AG08396 (cell line): ENCODE measurements at regions not wholly inside any gene's neighbourhood (a gene's known extent, or its start where the extent isn't known, plus 50 kb on each side); places are given as distances from the start of the nearest gene placed in this dataset.

Source experiments
- DNase-seq: peaks from one replicate; pipeline ENCODE4 v3.0.0; 2012; ENCODE audit warnings: low spot score, mixed read lengths

GRCh38 chr6:166009385-166010031, 158.1 kb downstream of the TBXT start:
- no peak for DNase-seq

DNA sequence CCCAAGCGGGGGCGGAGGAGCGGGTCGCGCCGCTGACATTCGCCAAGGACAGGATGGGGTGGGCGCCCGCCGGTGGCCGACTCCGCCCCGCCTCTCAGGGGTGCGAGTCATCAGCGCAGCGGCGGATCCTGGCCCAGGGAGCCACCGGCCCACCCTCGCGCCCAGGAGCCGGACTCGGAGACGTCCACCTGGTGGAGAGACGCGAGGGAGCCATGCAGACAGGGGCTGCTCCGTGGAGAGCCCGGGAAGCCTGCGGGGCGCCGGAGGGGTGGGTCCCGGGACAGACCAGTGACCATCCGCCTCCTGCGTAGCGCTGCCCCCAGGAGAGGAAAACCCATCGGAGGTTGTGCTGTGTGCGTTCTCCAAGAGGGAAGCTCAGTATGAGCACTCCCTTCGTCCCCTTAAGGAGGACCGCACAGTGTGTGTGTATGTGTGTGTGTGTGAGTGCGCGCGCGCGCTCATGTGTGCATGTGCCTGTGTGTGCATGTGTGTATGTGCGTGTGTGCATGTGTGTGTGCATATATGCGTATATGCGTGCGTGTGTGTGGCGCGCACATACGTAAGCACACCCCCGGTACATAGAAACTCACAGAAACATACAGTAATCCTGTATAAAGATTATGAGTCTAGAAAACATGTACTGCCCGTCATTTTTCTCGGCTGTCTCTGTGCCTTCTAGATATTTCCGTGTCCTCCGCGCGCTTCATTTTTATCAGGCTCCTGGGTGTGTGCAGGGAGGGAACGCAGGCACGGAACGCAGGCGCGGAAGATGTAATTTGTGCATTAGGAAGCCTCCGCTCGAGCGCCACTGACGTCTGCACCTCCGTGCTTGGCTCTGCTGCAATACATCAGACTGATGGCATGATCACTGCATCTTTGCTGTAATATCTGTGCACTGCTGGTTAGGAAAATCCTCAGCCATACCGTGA, 158.9 kb downstream of the TBXT start:
- DNase-seq, result peak; percentile 43

DNA sequence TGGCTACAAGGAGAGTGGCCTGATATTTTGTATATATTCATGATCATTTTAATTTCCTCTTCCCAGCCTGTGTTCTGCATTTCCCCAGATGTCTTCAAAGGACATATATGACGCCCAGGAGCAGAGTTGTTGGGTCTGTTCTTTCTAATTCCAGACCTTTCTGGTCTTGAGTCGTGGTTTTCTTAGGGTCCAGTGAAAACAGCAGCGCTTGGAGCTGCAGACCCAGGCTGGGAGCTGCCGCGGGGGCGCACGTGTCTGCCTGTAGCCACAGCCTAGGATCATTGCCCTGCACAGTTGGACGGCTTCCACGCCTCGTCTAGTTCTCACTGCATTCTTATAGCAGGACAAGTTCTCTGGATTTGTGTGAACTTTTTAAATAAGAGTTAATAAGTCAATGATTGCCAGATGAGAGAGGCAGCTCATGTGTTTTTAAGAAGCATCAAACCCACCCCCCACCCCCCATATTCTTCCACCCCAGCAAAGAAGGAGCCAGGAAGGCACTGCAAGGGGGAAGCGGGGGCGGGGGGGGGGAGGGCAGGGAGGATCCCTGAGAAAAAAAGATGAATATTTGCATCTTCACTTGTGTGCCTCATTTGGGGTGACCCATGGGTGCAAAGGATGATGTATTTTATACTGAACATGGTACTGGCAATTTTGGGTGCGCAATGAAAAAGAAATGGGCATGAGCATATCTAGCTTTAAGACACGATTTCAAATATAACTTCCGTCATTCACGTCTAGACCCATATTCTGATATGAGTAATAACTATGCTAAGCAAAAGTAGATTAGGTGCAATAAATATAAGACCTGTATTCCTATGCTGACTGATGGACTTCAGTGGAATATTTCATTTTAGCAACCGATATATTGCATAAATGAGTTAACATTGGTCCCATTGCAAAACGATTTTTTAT, 160.0 kb downstream of the TBXT start:
- peak; percentile 52 for DNase-seq

- no peak for DNase-seq
Measured at GRCh38 chr6:166006900-166007301, 160.8 kb downstream of the TBXT start.

DNA sequence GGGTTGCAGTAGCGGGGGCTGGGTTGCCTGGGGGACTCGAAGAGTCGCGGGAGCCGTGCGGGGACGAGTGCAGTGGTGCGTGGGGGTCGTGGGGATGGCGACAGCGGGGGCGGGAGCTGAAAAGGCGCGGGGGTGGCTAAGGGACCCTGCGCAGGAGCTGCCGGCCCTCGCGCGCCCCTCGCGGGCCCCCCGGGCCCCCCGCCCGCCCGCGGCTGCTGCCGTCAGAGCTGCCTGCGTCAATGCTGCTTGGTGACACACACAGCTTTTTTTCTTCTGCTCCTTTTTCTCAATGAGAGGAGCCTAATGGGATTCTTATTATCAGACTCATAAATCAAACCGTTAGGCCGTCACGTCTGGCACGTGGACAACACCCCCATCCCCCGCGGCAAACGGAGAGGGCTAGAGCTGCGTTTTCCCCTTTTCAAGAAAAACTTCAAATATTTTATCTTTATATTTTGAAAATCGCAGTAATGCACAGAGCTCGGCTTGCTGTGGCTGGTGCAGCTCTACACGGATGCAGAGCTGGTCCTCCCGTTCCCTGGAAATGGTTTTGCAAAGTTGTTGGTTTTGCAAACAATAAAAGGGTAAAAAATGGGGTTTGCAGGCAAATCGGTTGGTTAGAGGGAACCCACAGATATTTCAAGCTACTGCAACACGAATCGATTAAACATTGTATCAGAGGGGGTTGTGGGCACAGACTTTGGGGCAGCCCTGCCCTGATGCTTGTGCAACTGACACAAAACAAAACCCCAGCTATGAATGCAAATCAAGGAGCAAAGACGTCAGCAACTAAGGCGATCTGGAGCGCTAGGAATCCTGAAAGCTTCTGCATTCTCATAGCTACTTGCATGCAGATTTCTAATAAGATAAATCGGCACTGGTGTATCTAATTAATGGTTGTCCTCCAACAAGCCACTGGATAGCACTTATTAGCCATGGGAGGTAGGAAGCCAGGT, 161.4 kb downstream of the TBXT start:
- DNase-seq, result peak; percentile 79

GRCh38 chr6:166005401-166005943, 162.2 kb downstream of the TBXT start:
- peak; percentile 32 for DNase-seq

DNA sequence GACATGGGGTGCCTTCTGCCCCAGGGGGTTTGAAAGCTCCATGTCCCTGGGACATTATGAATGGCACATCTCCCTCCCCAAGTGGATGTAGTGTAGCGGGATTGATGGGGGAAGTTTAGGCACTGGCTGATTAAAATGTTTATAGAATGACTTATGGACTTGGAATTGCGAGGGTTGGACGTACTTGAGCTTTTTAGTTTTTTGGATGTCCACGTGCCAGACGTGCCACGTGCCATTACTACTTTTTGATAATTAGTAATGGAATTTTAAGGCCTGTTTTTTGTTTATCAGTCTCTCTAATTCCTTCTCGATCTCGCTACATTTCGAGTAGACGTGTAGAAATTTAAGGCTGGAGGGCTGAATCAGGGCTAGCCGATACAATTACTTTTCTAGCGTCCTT, 162.8 kb downstream of the TBXT start:
- DNase-seq, result no peak

- no peak for DNase-seq
Measured at GRCh38 chr6:166004471-166004870, 163.2 kb downstream of the TBXT start.

- no peak for DNase-seq
Measured at GRCh38 chr6:166003569-166003968, 164.1 kb downstream of the TBXT start.

DNA sequence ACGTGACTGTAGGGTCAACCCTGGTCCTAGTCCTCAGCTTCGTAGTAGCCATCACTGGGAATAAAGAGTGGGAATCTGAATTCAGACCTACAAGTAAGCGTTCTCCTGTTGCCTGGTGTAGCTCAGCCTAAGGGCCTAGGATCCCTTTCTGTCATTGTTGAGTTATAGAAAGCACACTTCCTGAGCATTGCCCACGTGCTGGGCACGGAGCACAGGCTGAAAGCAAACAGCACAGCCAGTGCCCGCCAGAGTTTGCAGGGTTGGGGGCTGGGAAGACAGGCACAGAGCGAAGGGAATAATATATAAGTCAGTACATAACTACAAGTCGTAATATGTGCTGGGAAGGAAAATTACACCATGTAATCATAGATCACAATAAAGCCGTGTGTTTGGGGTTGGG, 166.3 kb downstream of the TBXT start:
- DNase-seq, result no peak

GRCh38 chr6:165999279-165999678, 168.4 kb downstream of the TBXT start:
- DNase-seq, result no peak

GRCh38 chr6:165998072-165998471, 169.6 kb downstream of the TBXT start:
- no peak for DNase-seq

GRCh38 chr6:165991341-165991740, 176.3 kb downstream of the TBXT start:
- DNase-seq, result no peak

DNA sequence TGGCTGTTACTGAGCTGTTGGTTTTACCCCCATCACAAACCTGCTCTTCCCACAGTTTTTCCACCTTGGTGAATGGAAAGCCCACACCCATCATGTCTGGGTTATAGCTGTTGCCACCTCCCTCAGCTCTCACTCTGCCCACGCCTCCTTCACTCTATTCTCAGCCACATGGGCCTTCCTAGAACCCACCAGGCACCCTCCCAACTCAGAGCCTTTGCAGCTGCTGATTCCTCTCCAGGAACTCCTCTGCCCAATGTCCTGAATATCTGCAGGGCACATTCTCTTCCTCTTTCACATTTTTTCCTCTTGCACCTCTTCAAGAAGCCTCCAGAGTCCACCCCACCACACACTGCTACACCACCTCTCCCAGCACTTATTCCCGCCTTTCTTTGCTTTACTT, 177.4 kb downstream of the TBXT start:
- no peak for DNase-seq

GRCh38 chr6:165988757-165989456, 178.7 kb downstream of the TBXT start:
- no peak for DNase-seq

GRCh38 chr6:165988302-165988756, 179.3 kb downstream of the TBXT start:
- DNase-seq, result no peak

- DNase-seq, result peak; percentile 84
Measured at GRCh38 chr6:165987483-165988301, 180.0 kb downstream of the TBXT start.

GRCh38 chr6:165986914-165987482, 180.7 kb downstream of the TBXT start:
- peak; percentile 48 for DNase-seq
